HG03378 (cell line): ENCODE measurements at regions not wholly inside any gene's neighbourhood (a gene's known extent, or its start where the extent isn't known, plus 50 kb on each side); places are given as distances from the start of the nearest gene placed in this dataset.
"Not testable (repeated sequence)": the region's sequence is repeated elsewhere in the genome, so short reads cannot be mapped to it uniquely, and the experiment has no call there.

Experiments used
- ATAC-seq: cut with Tn5 transposase; IDR thresholded peaks from one replicate; pipeline ENCODE4 v1.9.1; 2021; ENCODE audit warnings: mild to moderate bottlenecking, moderate library complexity; ENCODE audit not compliant: unreplicated experiment

- no peak for ATAC-seq
Measured at GRCh38 chr9:119677811-119678505, 308.7 kb upstream of the BRINP1 start.

GRCh38 chr9:119675951-119676350, 306.7 kb upstream of the BRINP1 start:
- no peak for ATAC-seq

GRCh38 chr9:119672763-119673162, 303.5 kb upstream of the BRINP1 start:
- ATAC-seq: not testable (repeated sequence)

- no peak for ATAC-seq
Measured at GRCh38 chr9:119667916-119668315, 298.7 kb upstream of the BRINP1 start.

- ATAC-seq: no peak
Measured at GRCh38 chr9:119667163-119667562, 297.9 kb upstream of the BRINP1 start.

GRCh38 chr9:119662329-119662728, 293.1 kb upstream of the BRINP1 start:
- no peak for ATAC-seq

GRCh38 chr9:119652931-119653330, 283.7 kb upstream of the BRINP1 start:
- ATAC-seq: no peak

- ATAC-seq: no peak
Measured at GRCh38 chr9:119649205-119649604, 280.0 kb upstream of the BRINP1 start.

- ATAC-seq: no peak
Measured at GRCh38 chr9:119639287-119639955, 270.2 kb upstream of the BRINP1 start.

- ATAC-seq: no peak
Measured at GRCh38 chr9:119634006-119634405, 264.8 kb upstream of the BRINP1 start.

- ATAC-seq: no peak
Measured at GRCh38 chr9:119611565-119611964, 242.3 kb upstream of the BRINP1 start.

GRCh38 chr9:119609277-119609971, 240.2 kb upstream of the BRINP1 start:
- no peak for ATAC-seq

GRCh38 chr9:119601632-119602031, 232.4 kb upstream of the BRINP1 start:
- no peak for ATAC-seq

- ATAC-seq: no peak
Measured at GRCh38 chr9:119597499-119597898, 228.3 kb upstream of the BRINP1 start.

GRCh38 chr9:119596703-119597102, 227.5 kb upstream of the BRINP1 start:
- no peak for ATAC-seq

GRCh38 chr9:119588874-119589744, 219.9 kb upstream of the BRINP1 start:
- no peak for ATAC-seq

GRCh38 chr9:119577881-119578280, 208.6 kb upstream of the BRINP1 start:
- no peak for ATAC-seq

- ATAC-seq: no peak
Measured at GRCh38 chr9:119559986-119560385, 190.8 kb upstream of the BRINP1 start.

- ATAC-seq: no peak
Measured at GRCh38 chr9:119559056-119559455, 189.8 kb upstream of the BRINP1 start.

GRCh38 chr9:119556129-119556875, 187.1 kb upstream of the BRINP1 start:
- peak; percentile 92 for ATAC-seq
